GM12875 (cell line): ENCODE measurements at regions not wholly inside any gene's neighbourhood (a gene's known extent, or its start where the extent isn't known, plus 50 kb on each side); places are given as distances from the start of the nearest gene placed in this dataset.

Experiments used
- H3K4me3 ChIP-seq: one replicate; pipeline ENCODE4 v1.5.1; 2011; ENCODE audit warnings: low read depth, low read length, control low read depth
- TF ChIP-seq, protein P1 (sequence below): IDR thresholded peaks from 2 replicates; pipeline ENCODE4 v1.5.1; 2011; ENCODE audit warnings: low read depth, mild to moderate bottlenecking, control low read depth, inconsistent platforms, low read length, moderate library complexity, borderline replicate concordance; ENCODE audit not compliant: insufficient read depth

DNA sequence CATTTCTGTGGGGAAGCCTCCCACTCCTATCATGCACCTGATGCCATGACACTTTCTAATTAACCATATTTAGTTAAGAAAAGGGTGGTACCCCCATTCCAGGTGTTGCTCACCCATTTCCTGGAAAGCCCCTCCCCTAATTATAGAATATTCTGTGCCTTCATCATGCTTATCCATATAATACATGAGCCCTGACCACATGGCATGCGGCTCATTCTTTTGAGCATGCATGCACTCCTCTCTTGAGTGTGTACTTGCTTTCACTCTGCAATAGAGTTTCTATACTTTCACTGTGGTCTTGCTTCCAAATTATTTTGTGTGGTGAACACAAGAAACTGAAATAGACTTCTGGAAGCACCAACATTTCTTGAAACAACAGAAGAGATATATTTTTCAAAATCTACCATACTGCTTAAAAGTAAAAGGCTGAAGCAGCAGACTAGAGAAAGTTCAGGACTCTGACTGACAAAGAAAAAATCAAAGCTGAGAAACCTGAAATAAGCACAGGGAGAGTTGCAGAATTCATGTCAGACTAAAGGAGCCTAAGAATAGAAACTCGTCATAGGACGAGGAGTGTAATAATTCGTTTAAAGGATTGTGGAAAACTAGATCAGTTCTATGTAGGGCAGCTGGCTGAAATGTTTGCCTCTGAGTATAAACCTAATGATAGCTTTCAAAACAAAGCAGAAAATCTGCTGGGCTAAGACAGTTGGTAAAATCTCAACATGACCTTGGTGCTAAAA lies 144.8 kb downstream of the KITLG start:
- no peak overlapping the region for H3K4me3 ChIP-seq
- TF ChIP-seq, protein P1, sequence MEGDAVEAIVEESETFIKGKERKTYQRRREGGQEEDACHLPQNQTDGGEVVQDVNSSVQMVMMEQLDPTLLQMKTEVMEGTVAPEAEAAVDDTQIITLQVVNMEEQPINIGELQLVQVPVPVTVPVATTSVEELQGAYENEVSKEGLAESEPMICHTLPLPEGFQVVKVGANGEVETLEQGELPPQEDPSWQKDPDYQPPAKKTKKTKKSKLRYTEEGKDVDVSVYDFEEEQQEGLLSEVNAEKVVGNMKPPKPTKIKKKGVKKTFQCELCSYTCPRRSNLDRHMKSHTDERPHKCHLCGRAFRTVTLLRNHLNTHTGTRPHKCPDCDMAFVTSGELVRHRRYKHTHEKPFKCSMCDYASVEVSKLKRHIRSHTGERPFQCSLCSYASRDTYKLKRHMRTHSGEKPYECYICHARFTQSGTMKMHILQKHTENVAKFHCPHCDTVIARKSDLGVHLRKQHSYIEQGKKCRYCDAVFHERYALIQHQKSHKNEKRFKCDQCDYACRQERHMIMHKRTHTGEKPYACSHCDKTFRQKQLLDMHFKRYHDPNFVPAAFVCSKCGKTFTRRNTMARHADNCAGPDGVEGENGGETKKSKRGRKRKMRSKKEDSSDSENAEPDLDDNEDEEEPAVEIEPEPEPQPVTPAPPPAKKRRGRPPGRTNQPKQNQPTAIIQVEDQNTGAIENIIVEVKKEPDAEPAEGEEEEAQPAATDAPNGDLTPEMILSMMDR: no peak

DNA sequence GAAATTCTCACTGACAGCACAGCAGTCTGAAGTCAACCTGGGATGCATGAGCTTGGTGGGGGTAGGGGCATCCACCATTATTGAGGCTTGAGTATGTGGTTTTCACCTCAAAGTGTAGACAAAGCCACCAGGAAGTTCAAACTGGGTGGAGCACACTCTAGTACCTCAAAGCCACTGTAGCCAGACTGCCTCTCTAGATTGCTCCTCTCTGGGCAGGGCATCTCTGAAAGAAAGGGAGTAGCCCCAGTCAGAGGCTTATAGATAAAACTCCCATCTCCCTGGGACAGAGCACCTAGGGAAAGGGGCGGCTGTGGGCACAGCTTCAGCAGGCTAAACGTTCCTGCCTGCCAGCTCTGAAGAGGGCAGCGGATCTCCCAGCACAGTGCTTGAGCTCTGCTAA lies 143.0 kb downstream of the KITLG start:
- TF ChIP-seq, protein P1: no peak

More for the DNA sequence above, 143.0 kb downstream of the KITLG start:
- H3K4me3 ChIP-seq: no peak overlapping the region
